Body of pancreas (tissue), 4 donors: ENCODE measurements at regions not wholly inside any gene's neighbourhood (a gene's known extent, or its start where the extent isn't known, plus 50 kb on each side); places are given as distances from the start of the nearest gene placed in this dataset.
"Not testable (repeated sequence)": the region's sequence is repeated elsewhere in the genome, so short reads cannot be mapped to it uniquely, and the experiment has no call there.

Experiments
- ATAC-seq: fragments of 150-250 bp; one replicate; pipeline ENCODE4 v1.9.1; 2016
- DNase-seq, 4 donors: peaks; one replicate each; pipeline ENCODE4 v3.0.0-alpha.2; 2019
- H3K27ac ChIP-seq, 4 donors: fragments of 200-600 bp; sonication (generic); 1 replicate in 3 of 4; 2 replicates in 1 of 4; pipeline versions ENCODE4 v1.5.1 to v1.6.1; 2016 to 2019; ENCODE audit warnings: mild to moderate bottlenecking in 1 of 4, mixed read lengths in 1 of 4, moderate library complexity in 1 of 4
- H3K27me3 ChIP-seq, 2 donors: fragments of 200-600 bp; sonication (generic); one replicate each; pipeline ENCODE4 v1.6.0; 2016; ENCODE audit warnings: mild to moderate bottlenecking in 1 of 2
- H3K36me3 ChIP-seq, 2 donors: fragments of 200-600 bp; sonication (generic); replicated peaks in 1 of 2; 2 replicates each; pipeline ENCODE4 v1.5.1; 2016; ENCODE audit warnings: low read depth in 2 of 2; ENCODE audit not compliant: insufficient read depth in 1 of 2
- H3K4me1 ChIP-seq: fragments of 200-600 bp; sonication (generic); one replicate; pipeline ENCODE4 v1.6.0; 2016
- H3K4me3 ChIP-seq, 2 donors: fragments of 200-600 bp; sonication (generic); 1 replicate in 1 of 2; 2 replicates in 1 of 2; pipeline ENCODE4 v1.5.1; 2016 to 2019
- H3K9me3 ChIP-seq, 3 donors: fragments of 200-600 bp; sonication (generic); 1 replicate in 2 of 3; 2 replicates in 1 of 3; pipeline ENCODE4 v1.5.1; 2016
- CTCF ChIP-seq, 7 experiments: fragments of 450-650 bp in 4 of 7; fragments of 200-600 bp in 3 of 7; sonication (generic) in 3 of 7; IDR thresholded peaks; one replicate each; pipeline ENCODE4 v1.5.1; 2016 to 2019; ENCODE audit warnings: antibody characterized with exemption in 7 of 7
- POLR2A ChIP-seq, 3 donors: fragments of 450-650 bp; IDR thresholded peaks; one replicate each; pipeline ENCODE4 v1.6.1; 2016; ENCODE audit warnings: antibody characterized with exemption in 3 of 3, mild to moderate bottlenecking in 2 of 3
- WGBS, 2 donors: methylation state at CpG; one replicate each; pipeline ENCODE4 v1.1.5; 2017; 5-methylcytosine and 5-hydroxymethylcytosine counted together
- intact Hi-C: fragments of 100-400 bp; cut with DNase I; formaldehyde crosslinking; loops from one replicate; pipeline ENCODE4 v1.15.1; 2023

GRCh38 chr10:78215645-78216044 is 182.0 kb downstream of the RPS24 start:
- WGBS, 2 donors = 62 to 79% methylated on average over 11 to 12 of the region's 12 CpGs
- Histone ChIP-seq H3K4me3 (no peak overlapping the region), H3K27me3 (no peaks in the 10 kb centered on the region), H3K9me3 (no peaks in the 10 kb centered on the region), H3K36me3 (no peaks in the 10 kb centered on the region), H3K4me1 (peaks cover 5% of the 10 kb centered on the region), H3K27ac (no peak overlapping the region)
- intact Hi-C loops = no loop called here
- DNase-seq = peak in 3 of 4 donors; percentile 45 to 66 (median 51)
- TF ChIP-seq POLR2A (IDR thresholded peaks at IDR 0.05) (no peak), CTCF (IDR thresholded peaks at IDR 0.05) (no peak)
- ATAC-seq = peak; percentile 46

DNA sequence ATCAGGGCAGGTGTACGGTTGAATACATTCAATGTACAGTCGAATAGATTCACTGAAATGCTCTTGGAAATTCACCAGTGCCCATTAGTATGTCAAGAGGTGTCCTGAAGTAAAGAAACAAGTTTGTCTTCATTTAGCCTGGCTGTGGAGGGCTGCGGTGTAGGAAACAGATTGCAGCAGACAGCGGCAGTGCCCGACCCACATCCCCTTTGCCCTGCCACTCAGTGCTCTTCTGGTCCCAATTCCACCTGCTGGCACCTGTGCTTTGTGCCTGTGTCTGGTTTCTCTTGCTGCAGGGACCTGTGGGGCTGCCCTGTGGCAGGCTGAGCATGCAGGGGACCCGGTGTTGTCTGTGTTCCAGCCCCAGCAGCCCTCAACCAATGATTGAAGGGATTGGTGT is 183.7 kb downstream of the RPS24 start:
- ATAC-seq = no peak
- intact Hi-C loops = no loop called here
- TF ChIP-seq CTCF (IDR thresholded peaks at IDR 0.05) (no peak), POLR2A (IDR thresholded peaks at IDR 0.05) (no peak)
- H3K4me1 ChIP-seq = peaks cover 5% of the 10 kb centered on the region
- no peaks in the 10 kb centered on the region for H3K9me3 ChIP-seq
- no peaks in the 10 kb centered on the region for H3K36me3 ChIP-seq
- no peak overlapping the region for H3K27ac ChIP-seq
- H3K27me3 ChIP-seq = no peaks in the 10 kb centered on the region
- 42 to 50% methylated on average over 6 of the region's 6 CpGs for WGBS, 2 donors
- no peak overlapping the region for H3K4me3 ChIP-seq
- no peak for DNase-seq

DNA sequence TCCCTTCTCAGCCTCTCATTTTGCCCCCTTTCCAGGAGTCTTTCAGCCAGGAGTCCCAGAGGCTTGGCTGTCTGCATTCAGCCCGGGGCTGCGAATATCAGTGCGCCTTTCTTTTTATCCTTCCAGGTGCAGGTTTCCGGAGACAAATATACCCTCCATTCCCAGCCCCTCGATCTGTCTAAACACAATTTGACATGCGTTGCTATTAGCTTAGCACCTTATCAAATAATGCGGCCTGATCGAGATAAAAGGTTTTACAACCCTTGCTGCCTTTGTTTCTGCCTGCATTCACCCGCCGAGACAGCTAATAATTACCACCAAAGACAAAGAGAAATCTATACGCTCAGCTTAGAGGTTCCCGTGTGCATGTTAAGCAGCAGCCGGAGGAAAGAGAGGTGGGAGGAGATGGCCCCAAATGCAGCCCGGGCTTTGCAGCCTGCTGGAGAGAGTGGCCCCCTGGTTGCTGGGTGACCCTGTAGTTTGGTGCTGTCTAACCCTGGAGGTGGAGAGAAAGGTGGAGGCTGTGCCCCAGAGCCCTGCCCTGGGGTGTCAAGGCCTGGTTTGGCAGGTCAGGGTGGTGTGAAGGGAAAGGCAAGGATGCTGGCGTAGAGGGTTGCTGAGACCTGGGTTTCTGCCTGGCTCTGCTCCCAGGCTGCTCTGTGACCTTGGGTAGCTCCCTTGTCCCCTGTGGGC is 185.3 kb downstream of the RPS24 start:
- WGBS, 2 donors = 23 to 25% methylated on average over 14 to 15 of the region's 15 CpGs
- no peak for DNase-seq
- Histone ChIP-seq H3K4me3 (no peak overlapping the region), H3K36me3 (no peaks in the 10 kb centered on the region), H3K9me3 (no peaks in the 10 kb centered on the region), H3K27me3 (no peaks in the 10 kb centered on the region), H3K4me1 (peaks cover 5% of the 10 kb centered on the region), H3K27ac (no peak overlapping the region)
- ATAC-seq = peak; percentile 38
- intact Hi-C loops = no loop called here
- no peak for TF ChIP-seq POLR2A (IDR thresholded peaks at IDR 0.05)
- TF ChIP-seq CTCF (IDR thresholded peaks at IDR 0.05) = no peak

- H3K9me3 ChIP-seq, H3K4me1 ChIP-seq, H3K36me3 ChIP-seq, intact Hi-C loops, H3K4me3 ChIP-seq, DNase-seq, H3K27me3 ChIP-seq, H3K27ac ChIP-seq, ATAC-seq: not testable (repeated sequence)
- 69 to 82% methylated on average over 4 of the region's 4 CpGs for WGBS, 2 donors
Measured at GRCh38 chr10:78219568-78219967, 185.9 kb downstream of the RPS24 start.

DNA sequence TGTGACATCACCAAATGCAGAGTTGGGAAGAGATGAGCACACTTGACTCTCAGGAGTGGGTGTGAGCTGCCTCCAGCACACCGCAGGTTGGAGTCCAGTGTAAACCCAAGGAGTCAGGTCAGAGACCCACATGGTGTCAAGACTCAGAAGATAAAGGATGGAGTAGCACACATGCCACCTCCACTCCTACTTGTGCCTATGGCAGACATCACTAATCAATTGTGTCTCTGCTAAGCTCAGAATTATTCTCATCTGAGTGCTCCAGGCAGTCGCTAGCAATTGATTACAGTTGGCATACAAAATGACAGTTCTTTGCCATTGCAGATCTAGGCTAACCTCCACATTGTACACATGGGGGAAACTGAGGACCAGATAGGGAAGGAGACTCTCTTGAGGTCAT is 187.1 kb downstream of the RPS24 start:
- ATAC-seq (no peak), DNase-seq (no peak)
- no peak overlapping the region for H3K27ac ChIP-seq
- TF ChIP-seq CTCF (IDR thresholded peaks at IDR 0.05) = no peak
- no peak for TF ChIP-seq POLR2A (IDR thresholded peaks at IDR 0.05)
- no peaks in the 10 kb centered on the region for H3K27me3 ChIP-seq
- no peaks in the 10 kb centered on the region for H3K36me3 ChIP-seq
- H3K4me3 ChIP-seq = no peak overlapping the region
- no peaks in the 10 kb centered on the region for H3K9me3 ChIP-seq
- WGBS, 2 donors = 88 to 96% methylated on average over 2 of the region's 2 CpGs
- intact Hi-C loops = no loop called here
- peaks cover 5% of the 10 kb centered on the region for H3K4me1 ChIP-seq
